ENCODE measurements at regions not wholly inside any gene's neighbourhood (a gene's known extent, or its start where the extent isn't known, plus 50 kb on each side); places are given as distances from the start of the nearest gene placed in this dataset.
"Not testable (repeated sequence)": the region's sequence is repeated elsewhere in the genome, so short reads cannot be mapped to it uniquely, and the experiment has no call there.

GRCh38 chr3:95310560-95310959 is 1247.7 kb downstream of the NSUN3 start:
- no peak for DNase-seq

GRCh38 chr3:95311272-95311671 is 1248.4 kb downstream of the NSUN3 start:
- DNase-seq = no peak

- DNase-seq = no peak
Observed at GRCh38 chr3:95312650-95313049, 1249.8 kb downstream of the NSUN3 start.

- no peak for DNase-seq
Observed at GRCh38 chr3:95319921-95320494, 1257.1 kb downstream of the NSUN3 start.

GRCh38 chr3:95327478-95327877 is 1264.6 kb downstream of the NSUN3 start:
- DNase-seq = no peak

- no peak for DNase-seq
Observed at GRCh38 chr3:95333826-95334225, 1271.0 kb downstream of the NSUN3 start.

GRCh38 chr3:95334461-95334860 is 1271.6 kb downstream of the NSUN3 start:
- no peak for DNase-seq

- DNase-seq = no peak
Observed at GRCh38 chr3:95335517-95335916, 1272.7 kb downstream of the NSUN3 start.

- no peak for DNase-seq
Observed at GRCh38 chr3:95338446-95338845, 1275.6 kb downstream of the NSUN3 start.

GRCh38 chr3:95341314-95341713 is 1278.5 kb downstream of the NSUN3 start:
- no peak for DNase-seq

- DNase-seq = no peak
Observed at GRCh38 chr3:95343228-95343627, 1280.4 kb downstream of the NSUN3 start.

GRCh38 chr3:95343767-95344166 is 1280.9 kb downstream of the NSUN3 start:
- no peak for DNase-seq

GRCh38 chr3:95347936-95348335 is 1285.1 kb downstream of the NSUN3 start:
- DNase-seq = not testable (repeated sequence)

GRCh38 chr3:95348879-95349278 is 1286.0 kb downstream of the NSUN3 start:
- DNase-seq = no peak

- DNase-seq = no peak
Observed at GRCh38 chr3:95350049-95350448, 1287.2 kb downstream of the NSUN3 start.

- DNase-seq = no peak
Observed at GRCh38 chr3:95351158-95351557, 1288.3 kb downstream of the NSUN3 start.

- DNase-seq = no peak
Observed at GRCh38 chr3:95352471-95352870, 1289.6 kb downstream of the NSUN3 start.

- DNase-seq = no peak
Observed at GRCh38 chr3:95354489-95354888, 1291.6 kb downstream of the NSUN3 start.

- DNase-seq = no peak
Observed at GRCh38 chr3:95356764-95357501, 1294.1 kb downstream of the NSUN3 start.

GRCh38 chr3:95387242-95388021 is 1324.6 kb downstream of the NSUN3 start:
- DNase-seq = no peak

- DNase-seq = no peak
Observed at GRCh38 chr3:95389725-95390313, 1327.0 kb downstream of the NSUN3 start.

- DNase-seq = no peak
Observed at GRCh38 chr3:95394286-95394685, 1331.4 kb downstream of the NSUN3 start.

- no peak for DNase-seq
Observed at GRCh38 chr3:95399585-95399984, 1336.7 kb downstream of the NSUN3 start.

GRCh38 chr3:95401693-95402092 is 1338.8 kb downstream of the NSUN3 start:
- DNase-seq = no peak
